GM10266 (cell line): ENCODE measurements at regions not wholly inside any gene's neighbourhood (a gene's known extent, or its start where the extent isn't known, plus 50 kb on each side); places are given as distances from the start of the nearest gene placed in this dataset.
A peak's percentile ranks its signal among the peaks of the same experiment; 100 is the strongest.

ENCODE experiments used
- DNase-seq: peaks from one replicate; pipeline ENCODE4 v3.0.0; 2012; ENCODE audit errors: extremely low spot score
- CTCF ChIP-seq: IDR thresholded peaks from 2 replicates; pipeline ENCODE4 v1.5.1; 2012; ENCODE audit warnings: mild to moderate bottlenecking, low read depth; ENCODE audit not compliant: control insufficient read depth, insufficient read depth; ENCODE audit errors: missing control alignments

DNA sequence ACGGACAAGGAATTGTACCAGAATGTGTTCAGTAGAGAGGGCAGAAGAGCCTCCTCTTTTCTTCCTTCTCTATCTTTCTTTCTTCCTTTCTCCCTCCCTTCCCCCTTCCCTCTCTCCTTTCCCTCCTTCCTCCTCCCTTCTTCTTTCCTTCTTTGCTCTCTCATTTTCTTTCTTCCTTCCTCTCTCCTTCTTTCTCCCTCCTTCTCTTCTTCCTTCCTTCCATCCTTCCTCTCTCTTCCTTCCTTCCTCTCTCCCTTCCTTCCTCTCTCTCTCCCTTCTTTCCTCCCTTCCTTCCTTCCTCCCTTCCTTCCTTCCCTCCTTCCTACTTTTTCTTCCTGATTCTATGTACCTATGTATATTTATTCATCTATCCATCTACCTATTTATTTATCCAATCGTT lies 59.7 kb upstream of the SDK2 start:
- no peak for DNase-seq
- TF ChIP-seq CTCF = no peak

- no peak for DNase-seq
- TF ChIP-seq CTCF = no peak
These were observed 61.3 kb upstream of the SDK2 start for GRCh38 chr17:73705594-73705993.

- TF ChIP-seq CTCF = no peak
These were observed 62.2 kb upstream of the SDK2 start for GRCh38 chr17:73706428-73706827.

DNA sequence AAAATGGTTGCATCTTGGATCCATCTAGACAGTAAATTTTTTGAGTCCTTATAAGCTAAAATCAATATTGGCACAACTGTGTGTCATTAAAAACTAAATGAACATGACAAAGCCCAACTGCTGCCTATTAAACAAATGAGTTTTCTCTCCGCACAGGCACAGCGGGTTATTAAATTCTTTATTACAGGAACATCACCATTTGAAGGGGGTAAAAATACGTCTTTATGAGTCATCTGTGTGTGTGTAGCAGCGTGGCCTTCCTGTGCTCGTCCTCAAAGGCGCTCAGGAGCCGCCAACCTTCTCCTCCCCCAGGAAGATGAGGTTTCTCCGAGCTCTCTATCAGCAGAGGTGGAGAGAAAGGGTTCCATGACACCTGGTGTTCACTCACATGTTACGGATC lies 62.6 kb upstream of the SDK2 start:
- no peak for DNase-seq
- TF ChIP-seq CTCF = no peak

More at GRCh38 chr17:73706428-73706827, 62.2 kb upstream of the SDK2 start:
- DNase-seq = no peak

DNA sequence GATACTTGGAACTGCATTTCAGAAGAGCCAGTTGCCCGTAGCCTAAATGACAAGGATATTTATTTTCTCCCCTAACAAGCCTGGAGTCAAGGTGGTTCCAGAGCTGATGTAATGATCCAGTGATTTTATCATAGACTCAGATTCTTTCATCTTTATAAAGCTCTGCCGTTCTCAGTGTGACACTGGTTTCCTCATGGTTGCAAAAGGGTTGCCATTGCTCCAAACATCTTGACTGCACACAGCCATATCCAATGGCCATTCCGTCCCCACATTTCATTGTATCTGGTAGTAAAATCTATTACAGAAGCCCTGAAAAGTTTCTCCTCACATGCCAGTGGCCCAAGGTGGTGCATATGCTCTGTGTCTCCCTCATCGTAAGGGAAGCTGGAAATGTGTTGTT lies 63.1 kb upstream of the SDK2 start:
- no peak for DNase-seq
- TF ChIP-seq CTCF = no peak

DNA sequence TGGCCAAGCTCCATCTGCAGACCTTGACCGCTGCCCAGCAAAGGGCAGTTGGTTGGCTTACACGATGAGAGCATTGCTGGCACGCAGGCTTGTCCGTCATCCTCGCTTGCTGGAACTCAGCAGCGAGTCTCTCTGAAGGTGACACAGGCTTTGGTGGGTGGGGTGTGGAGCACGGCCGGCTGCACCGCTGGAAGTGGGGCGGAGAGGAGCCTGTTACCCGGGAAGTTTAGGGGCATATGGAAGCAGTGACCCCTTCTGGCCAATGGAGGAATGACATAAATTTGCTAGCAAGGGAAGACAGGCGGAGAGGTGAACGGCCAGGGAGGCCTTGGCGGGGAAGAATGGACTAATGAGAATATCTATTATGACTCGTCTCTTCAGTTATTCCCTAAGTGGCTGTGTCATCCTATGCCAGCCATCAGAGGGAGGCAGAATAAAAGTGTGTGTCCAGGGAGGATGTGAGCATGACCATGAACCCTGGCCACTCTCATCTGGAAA lies 65.9 kb upstream of the SDK2 start:
- DNase-seq = peak; percentile 71
- TF ChIP-seq CTCF = peak; percentile 74

DNA sequence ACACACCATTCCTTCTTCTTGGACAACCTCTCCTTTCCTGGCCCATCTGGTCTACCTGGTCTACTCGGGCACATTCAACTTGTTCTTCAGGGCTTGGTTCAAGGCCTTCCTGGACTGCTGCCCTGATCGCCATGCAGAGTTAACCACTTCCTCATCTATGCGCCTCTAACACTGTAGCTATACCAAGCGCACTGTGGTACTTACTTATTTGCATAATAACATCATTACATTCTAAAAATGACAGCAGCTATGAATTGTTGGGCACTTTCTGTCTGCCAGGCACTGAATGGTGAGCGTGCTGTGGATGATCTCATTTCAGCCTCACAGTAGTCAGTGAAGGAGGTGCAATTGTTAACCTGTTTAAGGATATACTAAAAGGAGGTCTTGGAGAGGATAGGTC lies 66.9 kb upstream of the SDK2 start:
- no peak for TF ChIP-seq CTCF
- DNase-seq = no peak
